ENCODE measurements at regions not wholly inside any gene's neighbourhood (a gene's known extent, or its start where the extent isn't known, plus 50 kb on each side); places are given as distances from the start of the nearest gene placed in this dataset.

DNA sequence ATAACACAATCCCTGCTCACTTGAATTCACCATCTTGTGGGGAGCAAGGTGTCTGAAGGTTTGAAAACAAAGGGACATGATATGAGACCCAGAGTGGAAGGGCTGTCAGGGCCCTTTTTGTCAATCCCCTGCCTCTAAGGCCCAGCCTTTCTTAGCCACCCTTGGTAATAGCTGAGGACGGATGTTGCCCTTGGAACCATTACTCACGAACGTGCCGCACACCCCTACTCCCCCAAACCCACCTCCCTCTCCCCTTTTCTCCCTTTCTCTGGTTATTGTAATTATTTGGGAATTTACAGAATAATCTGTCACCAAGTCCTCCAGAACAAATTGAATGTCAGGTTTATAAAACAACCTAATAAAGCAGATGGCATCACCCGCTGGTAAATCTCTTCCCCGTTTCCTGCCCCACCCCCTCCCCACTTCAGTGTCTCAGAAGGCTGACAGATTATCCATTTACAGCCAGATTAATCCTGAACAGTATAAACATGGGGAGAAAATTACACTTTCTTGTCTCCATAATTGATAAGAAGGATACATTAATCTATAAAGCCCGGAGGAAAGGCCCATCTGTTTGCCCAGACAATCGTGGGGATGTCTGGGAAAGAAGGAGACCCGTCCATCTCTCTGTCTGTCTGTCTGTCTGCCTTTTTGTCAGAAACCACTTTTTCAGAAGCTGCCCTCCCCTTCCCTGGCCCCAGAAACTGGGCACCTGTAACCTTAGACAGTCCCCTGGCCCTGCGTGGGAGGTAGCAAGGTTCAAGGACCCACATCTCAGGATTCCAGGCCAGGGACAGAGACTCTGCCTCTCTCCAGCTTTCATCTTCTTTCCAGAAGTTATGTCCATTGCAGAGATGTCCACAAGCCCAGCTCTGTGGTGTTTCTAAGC lies 60.6 kb upstream of the CD34 start:
- DNase-seq, result no peak

DNA sequence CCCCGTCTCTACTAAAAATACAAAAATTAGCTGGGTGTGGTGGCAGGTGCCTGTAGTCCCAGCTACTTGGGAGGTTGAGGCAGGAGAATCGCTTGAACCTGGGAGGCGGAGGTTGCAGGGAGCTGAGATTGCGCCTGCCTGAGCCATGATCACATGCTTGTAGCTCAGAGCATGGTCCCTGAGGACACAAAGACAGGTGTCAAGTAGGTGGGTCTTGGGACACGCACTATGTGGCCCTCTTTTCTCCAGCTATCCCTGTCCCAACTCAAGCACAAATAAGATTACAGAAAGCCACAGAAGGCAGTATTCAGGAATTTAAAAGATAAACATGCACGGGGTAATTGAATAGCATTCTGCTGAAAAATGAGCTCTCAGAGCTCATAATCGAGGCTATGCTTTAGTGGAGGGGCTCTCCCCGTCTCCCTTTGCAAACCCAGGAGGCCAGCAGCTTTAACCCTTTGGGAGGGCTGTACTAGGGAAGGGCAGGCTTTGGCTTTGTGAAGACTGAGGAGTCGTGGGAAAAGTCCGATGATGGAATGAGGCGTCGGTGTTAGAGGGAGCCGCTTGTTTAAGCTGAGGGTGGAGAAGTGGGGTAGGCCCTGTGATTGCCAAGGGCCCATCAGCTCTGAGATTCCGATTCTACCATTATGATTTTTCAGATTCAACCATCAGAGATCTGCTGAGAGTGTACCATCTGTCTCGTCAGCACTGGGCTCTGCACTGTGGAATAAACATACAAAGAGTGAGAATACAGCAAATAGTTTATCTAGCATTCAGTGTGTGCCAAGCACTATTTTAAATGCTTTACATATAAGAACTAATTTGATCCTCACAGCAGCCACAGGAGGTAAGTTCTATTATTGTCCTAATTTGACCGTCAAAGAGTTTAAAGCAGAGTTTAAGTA lies 59.7 kb upstream of the CD34 start:
- no peak for DNase-seq

DNA sequence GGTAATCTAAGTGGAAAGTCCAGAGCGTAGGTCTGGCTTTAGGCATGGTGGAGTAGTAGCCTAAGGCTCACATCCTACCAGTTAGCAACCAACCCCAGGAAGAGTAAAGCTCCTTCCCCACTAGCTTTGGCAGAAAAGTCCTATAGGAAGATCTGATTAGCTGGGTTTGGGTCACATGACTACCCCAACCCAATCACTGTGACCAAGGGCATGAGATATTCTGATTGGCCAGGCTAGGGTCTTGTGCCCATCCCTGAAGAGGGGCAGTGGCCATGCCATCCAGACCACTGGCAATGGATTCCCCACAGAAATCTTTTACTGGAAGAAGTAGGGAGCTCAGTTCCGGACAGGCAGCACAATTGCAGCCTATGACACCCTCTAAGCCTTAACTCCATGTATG lies 58.6 kb upstream of the CD34 start:
- no peak for DNase-seq

DNA sequence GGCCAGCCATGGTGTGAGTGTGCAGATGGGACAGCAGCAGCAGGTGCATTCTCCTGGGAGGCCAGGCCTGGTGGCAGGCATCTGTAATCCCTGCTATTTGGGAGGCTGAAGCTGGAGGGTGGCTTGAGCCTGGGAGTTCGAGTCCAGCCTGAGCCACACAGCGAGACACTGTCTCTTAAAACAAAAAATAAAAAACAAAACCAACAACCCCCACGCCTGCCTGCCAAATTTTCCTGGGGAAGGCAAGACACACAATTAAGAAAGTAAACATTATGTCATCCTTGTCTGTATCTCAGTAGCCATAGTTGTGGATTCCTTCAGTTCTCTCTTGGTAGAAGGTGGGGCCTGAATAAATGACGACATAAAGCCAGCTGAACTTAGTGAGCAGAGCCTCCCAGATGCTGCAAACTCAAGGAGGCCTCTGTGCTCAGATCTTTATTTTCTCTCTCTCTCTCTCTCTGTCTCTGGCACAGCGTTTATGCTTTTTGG lies 57.6 kb upstream of the CD34 start:
- no peak for DNase-seq

DNA sequence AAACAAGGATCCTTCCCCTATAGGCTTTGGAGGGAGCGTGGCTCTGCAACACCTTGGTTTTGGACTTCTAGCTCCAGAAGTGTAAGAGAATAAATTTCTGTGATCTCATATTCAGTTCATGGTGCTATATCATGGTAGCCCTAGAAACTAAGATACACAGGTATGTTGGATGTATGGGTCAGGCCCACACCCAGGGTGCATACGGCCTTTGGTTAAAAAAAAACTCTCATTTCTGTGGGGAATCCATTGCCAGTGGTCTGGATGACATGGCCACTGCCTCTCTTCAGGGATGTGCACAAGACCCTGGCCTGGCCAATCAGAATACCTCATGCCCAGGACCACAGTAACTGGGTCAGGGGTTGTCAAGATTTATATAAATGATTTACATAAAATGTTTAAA lies 56.8 kb upstream of the CD34 start:
- DNase-seq, result no peak

DNA sequence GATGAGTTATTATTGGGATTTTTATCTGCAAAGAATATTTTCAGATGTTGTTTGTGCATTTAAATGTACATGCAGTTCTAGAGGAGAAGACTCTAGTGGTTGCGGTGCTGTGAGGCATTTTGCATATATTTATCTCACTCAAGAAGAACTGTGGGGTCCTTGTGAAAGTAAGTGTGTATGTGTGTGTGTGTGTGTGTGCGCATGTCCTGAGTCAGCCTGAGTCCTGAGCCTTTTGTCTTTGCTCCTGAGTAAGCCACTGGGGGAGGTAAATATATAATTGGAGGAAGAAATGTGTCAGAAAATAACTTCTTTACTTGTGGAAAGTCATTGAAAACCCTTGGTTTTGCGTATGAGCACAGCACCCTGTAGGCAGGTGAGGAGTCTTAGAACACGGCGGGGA lies 55.6 kb upstream of the CD34 start:
- DNase-seq, result no peak

DNA sequence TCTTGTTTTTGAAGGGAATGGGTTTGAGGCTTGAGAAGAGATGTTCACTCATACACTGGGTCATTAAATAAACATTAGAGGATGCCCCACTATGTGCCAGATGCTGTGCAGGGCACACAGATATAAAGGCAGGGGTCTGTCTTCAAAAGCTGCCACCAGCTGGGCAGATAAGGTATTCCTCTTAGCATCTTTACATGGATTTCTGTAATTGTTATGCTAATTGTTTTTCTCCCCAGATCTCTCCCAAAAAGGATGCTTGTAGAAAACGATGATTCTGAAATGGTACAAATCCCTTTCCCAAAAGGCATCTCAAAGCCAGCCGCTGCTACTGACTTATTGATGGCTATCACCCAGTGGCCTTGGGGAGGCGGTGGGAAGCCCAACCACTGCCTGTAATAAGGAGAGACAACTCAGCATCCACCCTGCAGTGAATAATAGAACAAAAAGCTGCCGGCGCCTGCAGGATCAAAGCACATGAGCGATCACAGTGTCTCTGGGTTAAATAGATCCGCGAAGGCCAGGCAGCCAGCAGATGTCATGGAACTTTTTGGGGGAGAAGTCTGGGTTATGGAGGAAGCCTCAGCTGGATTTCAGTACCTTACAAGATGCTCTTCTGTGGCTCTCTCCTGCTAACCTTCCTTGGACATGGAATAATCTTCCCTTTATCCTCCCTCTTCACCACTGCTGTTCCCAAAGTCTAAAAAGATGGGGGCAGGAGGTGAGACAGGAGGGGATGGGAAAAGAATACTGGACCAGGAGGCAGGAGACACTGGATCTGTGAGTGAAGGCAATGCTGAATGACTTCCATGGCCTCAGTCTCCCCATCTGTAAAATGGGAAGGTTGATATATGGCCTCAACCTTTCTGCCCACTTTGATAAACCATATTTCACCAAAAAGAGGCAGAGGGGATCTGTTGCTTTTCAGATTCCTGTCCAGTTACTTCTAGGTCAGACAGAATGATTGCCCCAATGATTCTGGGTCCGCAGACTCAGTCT lies 54.8 kb upstream of the CD34 start:
- DNase-seq, result no peak

DNA sequence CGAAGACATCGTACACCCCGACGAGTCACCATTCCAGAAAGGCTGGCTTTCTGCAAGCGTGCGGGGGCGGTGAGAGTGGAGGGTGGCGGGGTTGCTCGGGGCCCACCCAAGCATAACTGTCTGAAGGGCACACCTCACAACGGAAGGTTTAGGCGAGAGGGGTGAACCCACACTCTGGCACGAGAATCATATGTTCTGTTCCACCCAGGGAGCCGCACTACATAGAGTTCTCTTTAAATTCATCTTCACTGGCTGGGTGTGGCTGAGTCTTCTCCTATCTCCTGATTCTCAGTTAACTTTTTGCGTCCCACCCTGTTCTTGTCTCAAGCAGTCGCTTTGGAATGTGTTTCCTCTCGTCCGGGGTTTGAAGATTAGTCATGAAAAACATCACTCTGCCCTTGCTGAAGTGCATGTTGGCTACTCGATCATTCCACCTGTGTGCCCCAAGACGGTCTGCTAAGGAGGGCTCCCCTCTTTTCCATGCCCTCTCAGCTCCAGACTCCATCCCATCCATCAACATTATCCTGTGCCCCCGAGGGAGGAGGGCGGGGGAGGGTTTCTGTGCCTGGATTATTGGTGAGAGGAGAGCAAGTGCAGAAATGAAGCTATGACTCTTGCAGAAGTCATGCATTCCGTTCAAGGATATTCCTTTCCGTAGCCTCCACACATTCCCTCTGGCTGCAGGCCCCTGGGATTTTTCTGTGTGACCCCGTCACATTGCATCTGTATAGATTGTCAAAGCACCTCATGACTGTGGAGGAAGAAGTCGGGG lies 53.5 kb upstream of the CD34 start:
- no peak for DNase-seq

DNA sequence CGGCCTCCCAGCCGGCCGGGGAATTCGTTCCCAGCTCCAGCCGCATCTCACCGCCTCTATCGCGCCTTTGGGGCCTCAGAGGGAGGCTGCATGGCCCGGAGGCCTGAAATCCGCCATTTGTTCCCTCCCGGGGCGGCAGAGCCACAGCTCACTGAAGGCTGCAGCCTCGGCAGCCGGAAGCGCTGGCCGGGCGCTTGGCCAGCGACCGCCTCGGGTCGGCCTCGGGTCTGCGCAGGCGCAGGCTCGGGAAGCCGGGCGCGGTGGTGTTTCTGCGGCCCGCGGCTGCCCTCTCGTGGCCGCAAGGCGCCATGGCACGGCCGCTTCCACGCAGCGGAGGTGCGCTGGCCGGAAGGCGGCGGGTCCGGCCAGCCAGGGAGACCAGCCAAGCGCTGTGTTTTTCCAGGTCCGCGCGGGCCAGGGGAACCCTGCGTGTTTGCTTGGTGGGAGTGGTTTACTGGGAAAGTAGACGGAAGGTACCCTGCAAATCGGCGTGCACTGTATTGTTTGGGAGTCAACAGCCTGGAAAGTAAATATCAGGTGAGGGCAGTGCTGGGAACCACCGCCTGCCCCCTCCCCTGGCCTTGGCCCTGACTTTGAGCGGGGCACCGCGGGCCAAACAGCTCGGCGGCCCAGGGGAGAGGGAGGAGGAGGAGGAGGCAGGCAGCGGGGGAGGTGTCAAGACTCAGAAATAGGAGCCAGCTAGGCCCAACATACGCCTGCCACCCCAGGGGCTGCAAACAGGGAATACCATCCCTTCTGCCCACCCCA lies 52.7 kb upstream of the CD34 start:
- DNase-seq, result peak; percentile 84

DNA sequence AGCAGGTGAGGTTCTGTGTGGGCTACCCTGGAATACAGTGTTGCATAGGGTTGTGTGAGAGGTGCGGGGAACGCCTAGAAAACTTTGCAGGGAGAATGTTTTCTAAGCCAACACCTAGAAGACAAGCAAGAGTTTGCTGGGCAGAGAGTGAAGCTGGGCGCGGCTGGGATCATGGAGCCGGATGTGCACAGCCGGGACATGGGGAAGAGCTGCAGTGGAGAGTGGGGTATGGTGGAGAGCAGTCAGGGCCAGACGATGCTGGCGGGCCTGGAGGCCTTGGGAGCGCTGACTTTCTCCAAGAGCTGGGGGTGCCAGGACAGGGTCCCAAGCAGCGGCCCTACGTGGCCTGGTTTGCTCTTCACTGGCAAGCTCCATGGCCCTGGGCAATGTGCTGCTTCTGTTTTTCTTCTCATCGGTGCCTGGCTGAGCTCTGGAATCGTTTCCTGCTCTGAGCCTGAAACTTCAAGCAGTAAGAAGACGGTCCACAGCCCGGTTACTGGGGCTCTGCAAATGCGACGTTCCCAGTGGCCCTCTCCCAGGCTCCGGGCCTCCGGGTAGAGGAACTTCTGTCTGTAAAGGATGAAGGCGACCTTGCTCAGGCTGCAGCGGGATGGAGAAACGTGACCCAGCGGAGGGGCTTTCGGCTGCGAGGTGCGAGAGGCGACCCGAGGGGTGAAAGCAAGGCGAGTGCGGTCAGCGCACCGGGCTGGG lies 51.9 kb upstream of the CD34 start:
- DNase-seq, result peak; percentile 18
